NCI-H510A treated with DMSO at 0.1 percent for 48 hours (cell line): ENCODE measurements at regions not wholly inside any gene's neighbourhood (a gene's known extent, or its start where the extent isn't known, plus 50 kb on each side); places are given as distances from the start of the nearest gene placed in this dataset.

Source experiments
- DNase-seq: peaks from one replicate; lab custom pipeline; 2025; lab: John Stamatoyannopoulos, UW

GRCh38 chr16:5541356-5541755 is 443.8 kb upstream of the EEF2KMT start:
- DNase-seq: no peak

- no peak for DNase-seq
Measured at GRCh38 chr16:5537347-5537746, 439.8 kb upstream of the EEF2KMT start.

GRCh38 chr16:5533321-5533888 is 435.8 kb upstream of the EEF2KMT start:
- no peak for DNase-seq

GRCh38 chr16:5527817-5528216 is 430.2 kb upstream of the EEF2KMT start:
- DNase-seq: no peak

- no peak for DNase-seq
Measured at GRCh38 chr16:5526826-5527225, 429.2 kb upstream of the EEF2KMT start.

GRCh38 chr16:5523829-5524228 is 426.2 kb upstream of the EEF2KMT start:
- DNase-seq: no peak

- DNase-seq: no peak
Measured at GRCh38 chr16:5516115-5516514, 418.5 kb upstream of the EEF2KMT start.

DNA sequence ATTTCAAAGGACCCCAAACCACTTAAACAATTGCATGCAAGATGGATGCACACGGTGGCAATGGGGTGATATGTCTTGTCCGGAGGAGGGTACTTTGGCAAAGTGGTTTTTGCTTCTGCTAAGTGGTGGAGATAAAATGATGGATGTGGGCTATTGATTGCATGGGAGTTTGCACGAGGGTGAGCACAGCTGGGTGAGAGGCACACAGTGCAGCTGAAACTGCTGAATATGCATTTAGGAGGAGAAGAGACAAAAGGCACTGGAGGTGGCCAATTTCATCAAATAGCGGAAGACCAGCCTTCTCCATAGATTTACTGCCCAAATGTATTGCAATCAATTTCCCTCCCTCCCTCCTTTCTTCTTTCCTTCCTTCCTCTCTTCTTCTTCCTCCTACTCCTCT is 414.4 kb upstream of the EEF2KMT start:
- DNase-seq: no peak

DNA sequence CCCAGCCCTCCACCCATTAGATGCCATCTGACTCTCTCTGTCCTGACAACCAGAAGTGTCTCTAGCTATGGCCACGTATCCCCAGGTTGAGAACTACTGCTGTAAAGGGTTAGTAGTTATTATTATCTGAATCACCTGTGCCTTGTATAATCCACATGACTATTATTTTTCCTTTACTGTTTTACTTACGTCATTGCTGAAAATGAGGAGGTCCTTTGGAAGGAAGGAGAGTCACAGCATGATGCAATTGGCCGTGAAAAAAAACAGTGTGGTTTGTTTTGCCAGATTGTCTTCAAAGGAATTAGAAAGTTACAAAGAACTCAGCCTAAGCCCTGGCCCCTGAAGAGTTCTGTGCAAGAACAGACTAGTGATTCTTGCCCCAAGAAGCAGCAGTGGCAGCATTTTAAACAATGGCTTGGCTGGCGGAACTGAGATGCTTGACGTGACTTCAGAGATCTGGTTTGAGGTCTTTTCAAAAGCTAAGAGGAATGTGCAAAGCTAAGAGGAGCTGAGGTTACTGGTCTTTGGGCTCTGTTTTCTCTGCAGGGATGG is 413.3 kb upstream of the EEF2KMT start:
- DNase-seq: no peak

DNA sequence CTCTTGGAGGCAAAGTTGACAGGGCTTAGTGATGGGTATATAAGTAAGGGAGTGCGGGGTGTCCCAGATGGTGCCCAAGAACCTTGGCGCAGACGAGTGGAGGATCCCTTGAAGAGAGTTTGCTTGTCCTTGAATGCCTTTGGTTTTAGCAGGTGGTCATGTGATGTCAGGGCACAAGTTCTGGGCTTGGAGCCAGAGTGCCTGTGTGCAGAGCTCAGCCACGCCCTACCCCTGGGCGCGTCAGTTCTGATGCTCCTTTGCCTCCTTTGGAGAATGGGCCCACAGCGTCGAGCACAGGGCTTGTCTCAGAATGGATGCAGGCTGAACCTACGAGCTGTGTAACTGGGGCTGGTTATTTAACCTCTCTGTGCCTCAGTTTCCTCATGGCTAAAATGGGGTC is 412.2 kb upstream of the EEF2KMT start:
- DNase-seq: no peak

GRCh38 chr16:5509336-5509735 is 411.7 kb upstream of the EEF2KMT start:
- no peak for DNase-seq

DNA sequence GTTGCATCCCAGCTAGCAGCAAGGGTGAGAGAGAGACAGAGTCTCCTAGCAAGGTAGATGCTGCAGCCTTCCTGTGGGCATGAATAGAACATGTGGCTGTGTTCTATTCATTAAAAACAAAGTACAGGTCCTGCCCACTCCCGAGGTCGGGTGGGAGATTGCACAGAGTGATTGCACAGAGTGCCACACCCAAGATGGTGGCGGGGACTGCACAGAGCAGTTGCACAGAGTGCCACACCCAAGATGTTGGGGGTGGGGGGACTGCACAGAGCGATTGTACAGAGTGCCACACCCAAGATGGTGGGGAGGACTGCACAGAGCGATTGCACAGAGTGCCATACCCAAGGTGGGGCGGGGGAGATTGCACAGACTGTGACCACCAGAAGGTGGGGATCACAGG is 410.8 kb upstream of the EEF2KMT start:
- no peak for DNase-seq

- DNase-seq: no peak
Measured at GRCh38 chr16:5506021-5506420, 408.4 kb upstream of the EEF2KMT start.

DNA sequence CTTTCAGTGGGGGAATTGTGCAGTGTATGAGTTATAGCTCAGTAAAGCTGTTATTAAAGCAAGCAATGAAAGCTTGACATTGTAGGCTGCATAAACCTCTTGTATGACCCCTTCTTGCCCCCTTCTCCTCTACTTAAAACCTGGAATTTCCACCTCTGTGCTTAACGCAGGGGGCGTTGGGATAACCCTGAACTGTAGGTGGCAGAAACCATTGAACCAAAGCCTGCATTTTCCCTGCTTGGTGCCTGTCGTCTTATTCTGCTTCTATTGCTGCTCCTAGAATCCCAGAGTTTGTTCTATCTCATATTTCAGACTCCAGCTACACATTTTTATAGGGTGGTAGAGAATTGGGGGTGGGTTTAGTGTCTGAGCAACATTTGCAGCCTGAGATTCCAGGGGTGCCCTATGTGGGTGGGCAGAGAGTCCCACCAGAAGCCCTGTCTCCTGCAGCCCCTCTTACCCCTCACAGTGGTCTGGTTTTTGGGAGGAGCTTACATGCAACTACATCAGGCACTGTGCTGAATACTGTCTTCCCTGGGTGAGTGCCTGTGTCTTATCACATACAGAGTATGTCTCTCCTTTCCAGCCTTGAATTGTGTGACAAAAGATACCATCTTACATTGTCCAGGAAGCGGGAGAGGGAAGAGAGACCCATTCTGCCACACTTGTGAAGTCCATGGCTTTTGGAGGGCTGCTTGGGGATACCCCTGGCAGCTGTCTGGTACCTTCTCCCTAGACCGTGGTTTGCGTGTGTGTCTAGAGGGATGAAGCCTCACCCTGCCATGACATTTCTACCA is 407.7 kb upstream of the EEF2KMT start:
- DNase-seq: no peak

- no peak for DNase-seq
Measured at GRCh38 chr16:5504064-5504781, 406.6 kb upstream of the EEF2KMT start.

- no peak for DNase-seq
Measured at GRCh38 chr16:5502944-5503343, 405.3 kb upstream of the EEF2KMT start.

GRCh38 chr16:5502467-5502869 is 404.9 kb upstream of the EEF2KMT start:
- DNase-seq: no peak

DNA sequence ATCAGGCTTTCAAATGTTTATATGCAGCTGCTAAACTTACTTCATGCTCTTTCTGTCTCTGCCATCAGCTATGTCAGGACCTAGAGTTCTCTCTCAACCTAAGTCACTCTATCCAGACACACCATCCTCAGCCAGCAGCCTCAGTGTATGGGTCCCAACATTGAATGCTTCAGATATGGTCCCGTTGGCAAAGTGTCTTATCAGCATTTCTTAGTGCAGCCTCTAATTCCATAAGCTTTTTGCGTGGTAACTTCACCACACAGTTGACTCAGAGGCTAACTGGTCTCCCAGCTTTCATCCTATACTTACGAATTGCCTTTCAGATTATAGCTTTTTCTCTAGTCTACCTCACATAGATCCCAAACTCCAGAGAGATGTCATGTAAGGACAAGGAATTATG is 402.9 kb upstream of the EEF2KMT start:
- DNase-seq: no peak

DNA sequence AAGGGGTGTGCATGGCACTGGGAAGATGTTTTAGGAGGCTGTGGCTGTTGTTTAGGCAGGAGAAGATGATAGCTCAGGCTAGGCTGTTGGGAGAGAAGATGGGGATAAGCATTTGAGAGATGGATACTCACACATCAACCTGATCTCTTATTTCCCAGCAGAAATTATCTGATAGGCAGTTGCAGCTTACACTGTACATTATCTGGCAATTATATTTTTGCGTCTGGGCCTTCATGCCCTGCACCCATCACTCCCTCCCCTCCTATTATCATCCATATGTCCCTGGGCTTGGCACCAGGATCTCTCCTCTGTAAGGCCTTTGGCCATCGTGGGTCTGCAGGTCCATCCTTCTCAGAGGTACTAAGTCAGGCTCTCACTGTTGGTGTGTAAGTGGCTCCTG is 401.0 kb upstream of the EEF2KMT start:
- no peak for DNase-seq

DNA sequence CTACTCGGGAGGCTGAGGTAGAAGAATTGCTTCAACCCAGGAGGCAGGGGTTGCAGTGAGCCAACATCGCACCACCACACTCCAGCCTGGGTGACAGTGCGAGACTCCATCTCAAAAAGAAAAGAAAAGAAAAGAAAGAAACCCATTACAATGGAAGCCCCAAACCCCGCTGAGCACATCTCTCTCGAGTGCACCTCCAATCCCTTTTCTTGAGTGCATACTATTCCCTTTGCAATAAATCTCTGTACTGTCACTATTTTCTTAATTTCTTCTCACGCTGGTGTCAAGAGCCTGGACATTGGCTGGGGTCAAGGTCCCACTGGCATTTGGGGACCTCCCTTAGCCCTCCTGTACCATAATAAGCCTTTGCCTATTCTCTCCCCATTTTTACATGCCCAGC is 398.4 kb upstream of the EEF2KMT start:
- no peak for DNase-seq

- DNase-seq: no peak
Measured at GRCh38 chr16:5490499-5490898, 392.9 kb upstream of the EEF2KMT start.

GRCh38 chr16:5488581-5488980 is 391.0 kb upstream of the EEF2KMT start:
- DNase-seq: no peak

- no peak for DNase-seq
Measured at GRCh38 chr16:5487728-5488127, 390.1 kb upstream of the EEF2KMT start.
